ENCODE measurements at regions not wholly inside any gene's neighbourhood (a gene's known extent, or its start where the extent isn't known, plus 50 kb on each side); places are given as distances from the start of the nearest gene placed in this dataset.

- TF ChIP-seq CTCF (IDR thresholded peaks at IDR 0.05; ENCODE audit: low read depth, low read length, missing input control) (no peak), RAD21 (IDR thresholded peaks at IDR 0.05) (no peak), ZBTB33 (IDR thresholded peaks at IDR 0.05) (no peak), GABPA (IDR thresholded peaks at IDR 0.05 in 1 of 2, conservative IDR thresholded peaks at IDR 0.05 in 1 of 2) (no peak), EGR1 (IDR thresholded peaks at IDR 0.05; ENCODE audit: low read depth in 2 of 2) (no peak), MAX (IDR thresholded peaks at IDR 0.05) (no peak), YY1 (IDR thresholded peaks at IDR 0.05) (no peak), TAF1 (conservative IDR thresholded peaks at IDR 0.05) (no peak)
Measured at GRCh38 chr3:189498995-189499704, 132.0 kb upstream of the TP63 start.

All from liver (tissue), 3 donors.